HCT116 (cell line): ENCODE measurements at regions not wholly inside any gene's neighbourhood (a gene's known extent, or its start where the extent isn't known, plus 50 kb on each side); places are given as distances from the start of the nearest gene placed in this dataset.

Experiments
- ATAC-seq: fragments of 200-7000 bp; cut with Tn5 transposase; 2 replicates; pipeline ENCODE4 v1.9.1; 2020; ENCODE audit warnings: mild to moderate bottlenecking, moderate library complexity
- BruUV-seq: library from RNA; stranded (reverse); fragments of 400-500 nt; replicated peaks from 2 replicates; lab custom pipeline; 2021; lab: Mats Ljungman, UMichigan
- CTCF ChIA-PET: fragments of 300-600 bp; sonication (Branson Sonifier 250); formaldehyde crosslinking; loops from one replicate; lab custom pipeline; 2021; ENCODE audit warnings: antibody characterized with exemption; lab: Charles Lee
- POLR2A ChIA-PET: fragments of 300-600, 350-600 bp; sonication (Branson Sonifier 250); formaldehyde crosslinking; loops from one replicate; lab custom pipeline; 2021; ENCODE audit warnings: antibody characterized with exemption; lab: Charles Lee
- RAD21 ChIA-PET, 2 experiments: fragments of 300-600 bp; sonication (Branson Sonifier 250); formaldehyde crosslinking; loops; one replicate each; lab custom pipeline; 2023; ENCODE audit warnings: low total read pairs in 2 of 2; ENCODE audit not compliant: uncharacterized antibody in 2 of 2, unreplicated experiment in 2 of 2, low non-redundant PET in 1 of 2; lab: Charles Lee
- DNase-seq: peaks from one replicate; pipeline ENCODE4 v3.0.0-alpha.2; 2010; ENCODE audit warnings: low read depth, low spot score
- H2AFZ ChIP-seq: fragments of 200-600 bp; shearing (Covaris generic), sonication (generic); 2 replicates; pipeline ENCODE4 v1.6.1; 2017; ENCODE audit warnings: low read depth, mixed run types, mixed read lengths, antibody characterized with exemption, low read length; ENCODE audit not compliant: poor library complexity, severe bottlenecking
- H3K27ac ChIP-seq: 2 replicates; pipeline ENCODE4 v1.5.1; 2012; ENCODE audit warnings: low read depth, low read length
- H3K27me3 ChIP-seq: fragments of 200-600 bp; sonication (generic); 2 replicates; pipeline ENCODE4 v1.6.1; 2016; ENCODE audit warnings: mixed run types, low read length, mixed read lengths; ENCODE audit not compliant: insufficient read depth
- H3K36me3 ChIP-seq, 2 experiments: fragments of 200-500 bp in 1 of 2; fragments of 200-600 bp in 1 of 2; sonication (Bioruptor generic) in 1 of 2; sonication (generic) in 1 of 2; 2 replicates each; pipeline versions ENCODE4 v1.5.1 to v1.6.1; 2014 to 2016; ENCODE audit warnings: low read length in 2 of 2, inconsistent platforms in 1 of 2, mixed read lengths in 1 of 2, mixed run types in 1 of 2; ENCODE audit not compliant: insufficient read depth in 2 of 2, control insufficient read depth in 1 of 2
- H3K4me1 ChIP-seq, 2 experiments: fragments of 200-600 bp in 1 of 2; sonication (generic) in 1 of 2; 2 replicates each; pipeline versions ENCODE4 v1.5.1 to v1.6.1; 2012 to 2017; ENCODE audit warnings: low read length in 2 of 2, inconsistent platforms in 1 of 2, mild to moderate bottlenecking in 1 of 2, mixed read lengths in 1 of 2, mixed run types in 1 of 2, moderate library complexity in 1 of 2; ENCODE audit not compliant: insufficient read depth in 2 of 2, control insufficient read depth in 1 of 2
- H3K4me2 ChIP-seq: fragments of 200-600 bp; sonication (generic); 2 replicates; pipeline ENCODE4 v1.6.1; 2017; ENCODE audit warnings: mixed run types, low read length, mixed read lengths
- H3K4me3 ChIP-seq, 2 experiments: fragments of 200-600 bp in 1 of 2; sonication (generic) in 1 of 2; replicated peaks in 1 of 2; 2 replicates each; pipeline ENCODE4 v1.5.1; 2011 to 2016; ENCODE audit warnings: low read length in 2 of 2, control low read depth in 1 of 2, low read depth in 1 of 2, mild to moderate bottlenecking in 1 of 2, mixed read lengths in 1 of 2, mixed run types in 1 of 2
- H3K79me2 ChIP-seq: fragments of 200-600 bp; sonication (generic); 2 replicates; pipeline ENCODE4 v1.6.1; 2017; ENCODE audit warnings: mild to moderate bottlenecking, mixed run types, low read length, moderate library complexity, mixed read lengths; ENCODE audit not compliant: insufficient read depth
- H3K9ac ChIP-seq: fragments of 200-600 bp; sonication (generic); 2 replicates; pipeline ENCODE4 v1.6.1; 2016; ENCODE audit warnings: low read length, mixed read lengths
- H3K9me2 ChIP-seq: fragments of 200-600 bp; sonication (generic), shearing (Covaris generic); 2 replicates; pipeline ENCODE4 v1.6.1; 2017; ENCODE audit warnings: mixed run types, mild to moderate bottlenecking, moderate library complexity; ENCODE audit not compliant: insufficient read depth
- H3K9me3 ChIP-seq, 2 experiments: fragments of 200-500 bp in 1 of 2; fragments of 200-600 bp in 1 of 2; sonication (Bioruptor generic) in 1 of 2; sonication (generic) in 1 of 2; 2 replicates each; pipeline ENCODE4 v1.6.1; 2014 to 2017; ENCODE audit warnings: low read length in 2 of 2, mixed read lengths in 2 of 2, inconsistent platforms in 1 of 2, low read depth in 1 of 2, mild to moderate bottlenecking in 1 of 2, mixed run types in 1 of 2, moderate library complexity in 1 of 2; ENCODE audit not compliant: control insufficient read depth in 1 of 2, insufficient read depth in 1 of 2
- H4K20me1 ChIP-seq: fragments of 200-600 bp; sonication (generic), shearing (Covaris generic); 2 replicates; pipeline ENCODE4 v1.6.1; 2017; ENCODE audit warnings: mixed run types, mild to moderate bottlenecking, moderate library complexity; ENCODE audit not compliant: insufficient read depth
- ATF3 ChIP-seq: IDR thresholded peaks from 2 replicates; pipeline ENCODE4 v1.6.1; 2012
- CTCF ChIP-seq, 3 experiments: fragments of 200-600 bp in 1 of 3; sonication (generic) in 1 of 3; IDR thresholded peaks in 2 of 3; conservative IDR thresholded peaks in 1 of 3; 2 replicates each; pipeline ENCODE4 v1.5.1; 2012 to 2017; ENCODE audit warnings: low read depth in 2 of 3, low read length in 2 of 3, antibody characterized with exemption in 1 of 3, borderline replicate concordance in 1 of 3, control low read depth in 1 of 3, mild to moderate bottlenecking in 1 of 3, mixed read lengths in 1 of 3, mixed run types in 1 of 3, moderate library complexity in 1 of 3; ENCODE audit not compliant: insufficient read depth in 1 of 3
- ELF1 ChIP-seq: IDR thresholded peaks from 2 replicates; pipeline ENCODE4 v1.6.1; 2012; ENCODE audit warnings: low read depth, borderline replicate concordance
- EZH2 ChIP-seq: fragments of 200-600 bp; sonication (generic); IDR thresholded peaks from 2 replicates; pipeline ENCODE4 v1.6.1; 2017; ENCODE audit warnings: antibody characterized with exemption, mixed run types
- EZH2phosphoT487 ChIP-seq: fragments of 200-600 bp; IDR thresholded peaks from 2 replicates; pipeline ENCODE4 v1.6.1; 2018; ENCODE audit warnings: antibody characterized with exemption, borderline replicate concordance
- MAX ChIP-seq: IDR thresholded peaks from 2 replicates; pipeline ENCODE4 v1.6.1; 2012
- POLR2A ChIP-seq: IDR thresholded peaks from 2 replicates; pipeline ENCODE4 v1.7.0; 2011; ENCODE audit warnings: borderline replicate concordance; ENCODE audit not compliant: insufficient read depth, insufficient read length; ENCODE audit errors: extremely low read depth
- POLR2AphosphoS5 ChIP-seq: IDR thresholded peaks from 2 replicates; pipeline ENCODE4 v1.6.1; 2011; ENCODE audit warnings: mild to moderate bottlenecking, low read depth, low read length, moderate library complexity
- REST ChIP-seq: IDR thresholded peaks from 2 replicates; pipeline ENCODE4 v1.6.1; 2012; ENCODE audit warnings: low read depth
- SIN3A ChIP-seq: IDR thresholded peaks from 2 replicates; pipeline ENCODE4 v1.6.1; 2012; ENCODE audit warnings: low read depth
- SP1 ChIP-seq: IDR thresholded peaks from 2 replicates; pipeline ENCODE4 v1.6.1; 2012; ENCODE audit warnings: low read depth
- SRF ChIP-seq: IDR thresholded peaks from 2 replicates; pipeline ENCODE4 v1.6.1; 2012; ENCODE audit warnings: low read depth
- ZBTB33 ChIP-seq: IDR thresholded peaks from 2 replicates; pipeline ENCODE4 v1.6.1; 2011; ENCODE audit warnings: mild to moderate bottlenecking, low read length, moderate library complexity; ENCODE audit not compliant: insufficient replicate concordance; ENCODE audit errors: extremely low read depth
- ZFX ChIP-seq: fragments of 450-650 bp; IDR thresholded peaks from 2 replicates; pipeline ENCODE4 v1.6.1; 2017
- ZNF274 ChIP-seq: fragments of 200-500 bp; sonication (Bioruptor generic); IDR thresholded peaks from 2 replicates; pipeline ENCODE4 v1.6.1; 2014; ENCODE audit warnings: mild to moderate bottlenecking, low read depth, low read length, inconsistent platforms
- intact Hi-C: fragments of 100-400 bp; cut with micrococcal nuclease; formaldehyde crosslinking; loops from 2 replicates; pipeline ENCODE4 v1.10.0; 2022

- no peaks in the 10 kb centered on the region for H3K9me3 ChIP-seq
- no peaks in the 10 kb centered on the region for H3K36me3 ChIP-seq
- ATAC-seq (no peak), DNase-seq (no peak)
- no peak overlapping the region for H3K9ac ChIP-seq
- no peak overlapping the region for H3K27ac ChIP-seq
- no peaks in the 10 kb centered on the region for H3K9me2 ChIP-seq
- BruUV-seq, result no TSS peak
- ChIA-PET POLR2A (no interaction called here), CTCF (no interaction called here), RAD21 (no interaction called here)
- H3K79me2 ChIP-seq, result no peaks in the 10 kb centered on the region
- H3K4me2 ChIP-seq, result no peak overlapping the region
- H2AFZ ChIP-seq, result no peak overlapping the region
- no peaks in the 10 kb centered on the region for H4K20me1 ChIP-seq
- H3K4me3 ChIP-seq, result no peak overlapping the region
- intact Hi-C loops, result no loop called here
- TF ChIP-seq SIN3A, result no peak
- no peak for TF ChIP-seq EZH2phosphoT487
- TF ChIP-seq ELF1, result no peak
- TF ChIP-seq EZH2, result no peak
- no peak for TF ChIP-seq POLR2AphosphoS5
- no peak for TF ChIP-seq ZBTB33
- TF ChIP-seq REST, result no peak
- no peak for TF ChIP-seq POLR2A
- no peak for TF ChIP-seq ZFX
- no peak for TF ChIP-seq MAX
- no peak for TF ChIP-seq SRF
- TF ChIP-seq ZNF274, result no peak
- no peak for TF ChIP-seq SP1
- no peak for TF ChIP-seq CTCF (IDR thresholded peaks at IDR 0.05 in 2 of 3, conservative IDR thresholded peaks at IDR 0.05 in 1 of 3; ENCODE audit: borderline replicate concordance in 1 of 3, insufficient read depth in 1 of 3, low read depth in 2 of 3, low read length in 2 of 3)
- TF ChIP-seq ATF3, result no peak
- no peaks in the 10 kb centered on the region for H3K27me3 ChIP-seq
- no peaks in the 10 kb centered on the region for H3K4me1 ChIP-seq
Observed at GRCh38 chr10:75329190-75329745, 72.3 kb downstream of the ZNF503 start.
